ENCODE measurements at regions not wholly inside any gene's neighbourhood (a gene's known extent, or its start where the extent isn't known, plus 50 kb on each side); places are given as distances from the start of the nearest gene placed in this dataset.
"Not testable (repeated sequence)": the region's sequence is repeated elsewhere in the genome, so short reads cannot be mapped to it uniquely, and the experiment has no call there.

GRCh38 chr11:109965926-109966325 lies 127.3 kb upstream of the ZC3H12C start:
- TF ChIP-seq CTCF (IDR thresholded peaks at IDR 0.05); POLR2AphosphoS5 (IDR thresholded peaks at IDR 0.05; ENCODE audit: low read depth, low read length); REST (IDR thresholded peaks at IDR 0.05; ENCODE audit: insufficient read depth in 1 of 2, low read depth in 2 of 2, low read length in 1 of 2): not testable (repeated sequence)

All from Panc1 (cell line).